IPS DF 4.7 (cell line): ENCODE measurements at regions not wholly inside any gene's neighbourhood (a gene's known extent, or its start where the extent isn't known, plus 50 kb on each side); places are given as distances from the start of the nearest gene placed in this dataset.

Source experiments
- DNase-seq: peaks from one replicate; pipeline ENCODE4 v3.0.0-alpha.2; 2013; ENCODE audit warnings: low spot score; ENCODE audit errors: extremely low read depth

GRCh38 chr6:99073223-99073622 is 125.5 kb upstream of the FBXL4 start:
- no peak for DNase-seq

GRCh38 chr6:99066044-99066443 is 118.3 kb upstream of the FBXL4 start:
- no peak for DNase-seq

- DNase-seq, result no peak
Observed at GRCh38 chr6:99064834-99065233, 117.1 kb upstream of the FBXL4 start.

- DNase-seq, result no peak
Observed at GRCh38 chr6:99036672-99037071, 88.9 kb upstream of the FBXL4 start.

- no peak for DNase-seq
Observed at GRCh38 chr6:99032396-99032795, 84.7 kb upstream of the FBXL4 start.

- no peak for DNase-seq
Observed at GRCh38 chr6:99031957-99032356, 84.2 kb upstream of the FBXL4 start.

- no peak for DNase-seq
Observed at GRCh38 chr6:99030915-99031314, 83.2 kb upstream of the FBXL4 start.

GRCh38 chr6:99026135-99026534 is 78.4 kb upstream of the FBXL4 start:
- DNase-seq, result no peak

- no peak for DNase-seq
Observed at GRCh38 chr6:99024089-99024488, 76.3 kb upstream of the FBXL4 start.

- DNase-seq, result no peak
Observed at GRCh38 chr6:99022039-99022609, 74.4 kb upstream of the FBXL4 start.

GRCh38 chr6:99019381-99019780 is 71.6 kb upstream of the FBXL4 start:
- no peak for DNase-seq

GRCh38 chr6:99017150-99017549 is 69.4 kb upstream of the FBXL4 start:
- no peak for DNase-seq

- DNase-seq, result no peak
Observed at GRCh38 chr6:99016355-99016754, 68.6 kb upstream of the FBXL4 start.

- DNase-seq, result no peak
Observed at GRCh38 chr6:99014061-99014460, 66.3 kb upstream of the FBXL4 start.

- DNase-seq, result no peak
Observed at GRCh38 chr6:99013661-99014060, 65.9 kb upstream of the FBXL4 start.

GRCh38 chr6:99013145-99013544 is 65.4 kb upstream of the FBXL4 start:
- DNase-seq, result no peak

GRCh38 chr6:99011151-99011550 is 63.4 kb upstream of the FBXL4 start:
- DNase-seq, result no peak

GRCh38 chr6:99002831-99003230 is 55.1 kb upstream of the FBXL4 start:
- no peak for DNase-seq

- no peak for DNase-seq
Observed at GRCh38 chr6:98998103-98998502, 50.4 kb upstream of the FBXL4 start.
